Chondrocyte (in vitro differentiated cells): ENCODE measurements at regions not wholly inside any gene's neighbourhood (a gene's known extent, or its start where the extent isn't known, plus 50 kb on each side); places are given as distances from the start of the nearest gene placed in this dataset.
"Not testable (repeated sequence)": the region's sequence is repeated elsewhere in the genome, so short reads cannot be mapped to it uniquely, and the experiment has no call there.

Experiments used
- DNase-seq: peaks from one replicate; pipeline ENCODE4 v3.0.0; 2021; ENCODE audit warnings: mixed read lengths, low spot score
- H3K27ac Mint-ChIP-seq: one replicate; pipeline ENCODE4 v1.8.0; 2021; ENCODE audit warnings: mild to moderate bottlenecking, moderate library complexity, mixed read lengths; ENCODE audit not compliant: unreplicated experiment
- H3K27me3 Mint-ChIP-seq: 2 replicates; pipeline ENCODE4 v1.8.0; 2021; ENCODE audit warnings: low read depth, mixed read lengths
- H3K36me3 Mint-ChIP-seq: 2 replicates; pipeline ENCODE4 v1.8.0; 2021; ENCODE audit warnings: low read depth, mixed read lengths
- H3K4me1 Mint-ChIP-seq: 2 replicates; pipeline ENCODE4 v1.8.0; 2021; ENCODE audit warnings: low read depth, mild to moderate bottlenecking, mixed read lengths
- H3K4me3 Mint-ChIP-seq: one replicate; pipeline ENCODE4 v1.8.0; 2021; ENCODE audit warnings: mild to moderate bottlenecking, moderate library complexity, mixed read lengths; ENCODE audit not compliant: unreplicated experiment
- H3K9me3 Mint-ChIP-seq: 2 replicates; pipeline ENCODE4 v1.8.0; 2021; ENCODE audit warnings: low read depth, mixed read lengths
- CTCF ChIP-seq: fragments of 200-600 bp; sonication (generic); IDR thresholded peaks from 2 replicates; pipeline ENCODE4 v1.5.0; 2021; ENCODE audit warnings: antibody characterized with exemption, mild to moderate bottlenecking, moderate library complexity

GRCh38 chr7:12004581-12004980 is 172.6 kb upstream of the THSD7A start:
- Mint-ChIP-seq H3K27me3 (peaks cover 9% of the 10 kb centered on the region), H3K9me3 (no peaks in the 10 kb centered on the region), H3K27ac (no peak overlapping the region), H3K36me3 (no peaks in the 10 kb centered on the region), H3K4me3 (no peak overlapping the region), H3K4me1 (no peaks in the 10 kb centered on the region)
- TF ChIP-seq CTCF, result no peak
- no peak for DNase-seq

GRCh38 chr7:12007576-12007975 is 175.6 kb upstream of the THSD7A start:
- Mint-ChIP-seq H3K4me3 (no peak overlapping the region), H3K27me3 (peaks cover 6% of the 10 kb centered on the region), H3K9me3 (no peaks in the 10 kb centered on the region), H3K36me3 (no peaks in the 10 kb centered on the region), H3K27ac (no peak overlapping the region), H3K4me1 (no peaks in the 10 kb centered on the region)
- no peak for DNase-seq
- no peak for TF ChIP-seq CTCF

GRCh38 chr7:12013983-12014382 is 182.0 kb upstream of the THSD7A start:
- no peak overlapping the region for H3K4me3 Mint-ChIP-seq
- no peak for DNase-seq
- H3K27ac Mint-ChIP-seq, result no peak overlapping the region
- TF ChIP-seq CTCF, result no peak
- no peaks in the 10 kb centered on the region for H3K4me1 Mint-ChIP-seq
- H3K9me3 Mint-ChIP-seq, result no peaks in the 10 kb centered on the region
- H3K36me3 Mint-ChIP-seq, result no peaks in the 10 kb centered on the region
- H3K27me3 Mint-ChIP-seq, result no peaks in the 10 kb centered on the region

GRCh38 chr7:12016439-12016838 is 184.4 kb upstream of the THSD7A start:
- Mint-ChIP-seq H3K36me3 (no peaks in the 10 kb centered on the region), H3K9me3 (no peaks in the 10 kb centered on the region), H3K4me3 (no peak overlapping the region), H3K27me3 (no peaks in the 10 kb centered on the region), H3K4me1 (no peaks in the 10 kb centered on the region), H3K27ac (no peak overlapping the region)
- no peak for TF ChIP-seq CTCF
- no peak for DNase-seq

GRCh38 chr7:12017046-12017445 is 185.0 kb upstream of the THSD7A start:
- no peak for TF ChIP-seq CTCF
- no peak overlapping the region for H3K4me3 Mint-ChIP-seq
- no peaks in the 10 kb centered on the region for H3K9me3 Mint-ChIP-seq
- H3K4me1 Mint-ChIP-seq, result no peaks in the 10 kb centered on the region
- H3K27ac Mint-ChIP-seq, result no peak overlapping the region
- no peak for DNase-seq
- no peaks in the 10 kb centered on the region for H3K27me3 Mint-ChIP-seq
- H3K36me3 Mint-ChIP-seq, result no peaks in the 10 kb centered on the region

- H3K27ac Mint-ChIP-seq, H3K9me3 Mint-ChIP-seq, DNase-seq, H3K36me3 Mint-ChIP-seq, H3K4me3 Mint-ChIP-seq, H3K27me3 Mint-ChIP-seq, H3K4me1 Mint-ChIP-seq: not testable (repeated sequence)
Observed at GRCh38 chr7:12022011-12022410, 189.1 kb upstream of the TMEM106B start.
